ENCODE measurements at regions not wholly inside any gene's neighbourhood (a gene's known extent, or its start where the extent isn't known, plus 50 kb on each side); places are given as distances from the start of the nearest gene placed in this dataset.

DNA sequence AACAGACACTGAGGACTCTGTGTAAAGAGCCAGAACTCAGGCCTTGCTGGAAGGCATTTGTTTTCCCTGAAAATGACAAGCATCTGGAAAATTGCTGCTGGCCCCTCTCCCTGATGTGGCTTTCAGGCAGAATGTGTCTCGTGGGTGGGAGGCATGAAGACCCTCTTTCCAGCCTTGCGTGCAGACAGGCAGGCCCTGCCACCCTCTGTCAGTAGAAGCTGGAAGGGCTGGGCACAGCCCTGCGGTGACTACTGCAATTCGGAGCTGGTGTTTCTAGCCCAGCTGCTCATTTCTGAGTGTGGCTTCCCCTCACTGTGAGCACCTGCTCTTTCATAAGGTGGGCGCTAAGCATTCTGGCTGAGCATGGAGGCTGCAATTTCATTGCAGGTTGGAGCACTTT, 349.9 kb downstream of the PTPRU start:
- TF ChIP-seq, protein P1, sequence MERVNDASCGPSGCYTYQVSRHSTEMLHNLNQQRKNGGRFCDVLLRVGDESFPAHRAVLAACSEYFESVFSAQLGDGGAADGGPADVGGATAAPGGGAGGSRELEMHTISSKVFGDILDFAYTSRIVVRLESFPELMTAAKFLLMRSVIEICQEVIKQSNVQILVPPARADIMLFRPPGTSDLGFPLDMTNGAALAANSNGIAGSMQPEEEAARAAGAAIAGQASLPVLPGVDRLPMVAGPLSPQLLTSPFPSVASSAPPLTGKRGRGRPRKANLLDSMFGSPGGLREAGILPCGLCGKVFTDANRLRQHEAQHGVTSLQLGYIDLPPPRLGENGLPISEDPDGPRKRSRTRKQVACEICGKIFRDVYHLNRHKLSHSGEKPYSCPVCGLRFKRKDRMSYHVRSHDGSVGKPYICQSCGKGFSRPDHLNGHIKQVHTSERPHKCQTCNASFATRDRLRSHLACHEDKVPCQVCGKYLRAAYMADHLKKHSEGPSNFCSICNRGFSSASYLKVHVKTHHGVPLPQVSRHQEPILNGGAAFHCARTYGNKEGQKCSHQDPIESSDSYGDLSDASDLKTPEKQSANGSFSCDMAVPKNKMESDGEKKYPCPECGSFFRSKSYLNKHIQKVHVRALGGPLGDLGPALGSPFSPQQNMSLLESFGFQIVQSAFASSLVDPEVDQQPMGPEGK (CRISPR knock-in tag; IDR thresholded peaks at IDR 0.05; ENCODE audit: borderline replicate concordance), result no peak
- TF ChIP-seq SNAI2 (CRISPR knock-in tag; IDR thresholded peaks at IDR 0.05) (no peak), CREB5 (CRISPR knock-in tag; IDR thresholded peaks at IDR 0.05; ENCODE audit: low read depth) (no peak), TOX (CRISPR knock-in tag; IDR thresholded peaks at IDR 0.05; ENCODE audit: borderline replicate concordance) (no peak), ZNF8 (CRISPR knock-in tag; IDR thresholded peaks at IDR 0.05) (no peak), CSRNP3 (CRISPR knock-in tag; IDR thresholded peaks at IDR 0.05) (no peak), ZFP3 (CRISPR knock-in tag; IDR thresholded peaks at IDR 0.05) (no peak), OSR1 (CRISPR knock-in tag; IDR thresholded peaks at IDR 0.05) (no peak), RARB (CRISPR knock-in tag; IDR thresholded peaks at IDR 0.05) (no peak), ZFP30 (CRISPR knock-in tag; IDR thresholded peaks at IDR 0.05) (no peak), ARNTL (CRISPR knock-in tag; IDR thresholded peaks at IDR 0.05; ENCODE audit: borderline replicate concordance, low read depth) (no peak), ZC3H10 (CRISPR knock-in tag; IDR thresholded peaks at IDR 0.05) (no peak)
